ENCODE measurements at regions not wholly inside any gene's neighbourhood (a gene's known extent, or its start where the extent isn't known, plus 50 kb on each side); places are given as distances from the start of the nearest gene placed in this dataset.
"Not testable (repeated sequence)": the region's sequence is repeated elsewhere in the genome, so short reads cannot be mapped to it uniquely, and the experiment has no call there.

DNA sequence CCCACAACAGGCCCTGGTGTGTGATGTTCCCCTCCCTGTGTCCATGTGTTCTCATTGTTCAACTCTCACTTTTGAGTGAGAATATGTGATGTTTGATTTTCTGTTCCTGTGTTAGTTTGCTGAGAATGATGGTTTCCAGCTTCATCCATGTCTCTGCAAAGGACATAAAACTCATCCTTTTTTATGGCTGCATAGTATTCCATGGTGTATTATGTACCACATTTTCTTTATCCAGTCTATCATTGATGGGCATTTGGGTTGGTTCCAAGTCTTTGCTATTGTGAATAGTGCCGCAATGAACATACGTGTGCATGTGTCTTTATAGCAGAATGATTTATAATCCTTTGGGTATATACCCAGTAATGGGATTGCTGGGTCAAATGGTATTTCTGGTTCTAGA lies 59.4 kb downstream of the SHOC1 start:
- TF ChIP-seq POLR2A (IDR thresholded peaks at IDR 0.05): not testable (repeated sequence)
- TF ChIP-seq, protein P1, sequence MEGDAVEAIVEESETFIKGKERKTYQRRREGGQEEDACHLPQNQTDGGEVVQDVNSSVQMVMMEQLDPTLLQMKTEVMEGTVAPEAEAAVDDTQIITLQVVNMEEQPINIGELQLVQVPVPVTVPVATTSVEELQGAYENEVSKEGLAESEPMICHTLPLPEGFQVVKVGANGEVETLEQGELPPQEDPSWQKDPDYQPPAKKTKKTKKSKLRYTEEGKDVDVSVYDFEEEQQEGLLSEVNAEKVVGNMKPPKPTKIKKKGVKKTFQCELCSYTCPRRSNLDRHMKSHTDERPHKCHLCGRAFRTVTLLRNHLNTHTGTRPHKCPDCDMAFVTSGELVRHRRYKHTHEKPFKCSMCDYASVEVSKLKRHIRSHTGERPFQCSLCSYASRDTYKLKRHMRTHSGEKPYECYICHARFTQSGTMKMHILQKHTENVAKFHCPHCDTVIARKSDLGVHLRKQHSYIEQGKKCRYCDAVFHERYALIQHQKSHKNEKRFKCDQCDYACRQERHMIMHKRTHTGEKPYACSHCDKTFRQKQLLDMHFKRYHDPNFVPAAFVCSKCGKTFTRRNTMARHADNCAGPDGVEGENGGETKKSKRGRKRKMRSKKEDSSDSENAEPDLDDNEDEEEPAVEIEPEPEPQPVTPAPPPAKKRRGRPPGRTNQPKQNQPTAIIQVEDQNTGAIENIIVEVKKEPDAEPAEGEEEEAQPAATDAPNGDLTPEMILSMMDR (IDR thresholded peaks at IDR 0.05): not testable (repeated sequence)

Measured in adrenal gland (tissue), 5 donors.